EL (cell line): ENCODE measurements at regions not wholly inside any gene's neighbourhood (a gene's known extent, or its start where the extent isn't known, plus 50 kb on each side); places are given as distances from the start of the nearest gene placed in this dataset.
A peak's percentile ranks its signal among the peaks of the same experiment; 100 is the strongest.

Source experiments
- DNase-seq: peaks from one replicate; pipeline ENCODE4 v3.0.0-alpha.2; 2016

DNA sequence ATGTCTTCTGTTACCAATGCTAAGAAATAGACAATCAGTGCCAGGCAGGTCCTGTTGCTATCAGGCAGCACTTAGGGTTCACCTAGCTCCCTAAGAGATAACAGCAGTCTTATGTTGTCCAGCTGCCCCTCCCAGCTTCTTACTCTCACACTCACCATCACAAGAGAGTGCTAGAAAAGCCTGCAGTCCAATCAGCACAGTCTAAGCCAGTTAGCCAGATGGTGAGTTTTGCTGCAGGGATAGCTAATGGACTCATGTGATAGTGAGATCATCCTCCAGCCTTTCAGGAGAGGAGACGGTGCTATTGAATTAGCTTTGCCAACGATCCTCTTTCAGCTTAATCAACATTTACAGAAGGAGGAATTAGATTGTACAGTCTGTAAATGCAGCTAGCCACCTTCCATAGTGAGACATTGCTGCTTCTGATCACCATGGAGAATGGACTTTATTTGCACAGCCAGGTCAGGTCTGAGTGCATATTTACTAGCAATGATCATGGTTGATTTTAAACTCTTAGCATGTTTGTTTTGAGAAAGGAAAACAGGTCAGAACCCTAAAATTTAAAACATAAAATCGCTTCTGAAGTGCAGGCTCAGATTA lies 438.3 kb downstream of the CENPC start:
- peak; percentile 3 for DNase-seq

DNA sequence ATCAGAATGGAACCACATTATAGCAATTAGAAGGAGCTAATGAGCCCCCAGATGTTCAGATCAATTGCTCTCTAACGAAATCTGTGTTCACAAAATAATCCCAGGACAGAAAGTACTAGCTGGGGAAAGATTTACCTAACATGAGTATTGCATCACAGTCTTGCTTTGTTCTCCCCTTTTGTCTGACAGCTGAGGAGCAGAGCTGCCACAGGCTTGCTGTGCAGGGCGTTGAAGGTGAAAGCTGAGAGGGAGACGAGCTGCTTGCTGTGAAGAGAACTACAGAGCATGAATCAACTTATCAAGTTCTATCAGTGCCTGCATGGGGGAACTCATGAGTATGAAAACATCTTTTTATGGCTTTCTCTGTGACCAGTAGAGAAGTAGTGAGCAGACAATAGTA lies 441.2 kb downstream of the CENPC start:
- DNase-seq, result no peak

DNA sequence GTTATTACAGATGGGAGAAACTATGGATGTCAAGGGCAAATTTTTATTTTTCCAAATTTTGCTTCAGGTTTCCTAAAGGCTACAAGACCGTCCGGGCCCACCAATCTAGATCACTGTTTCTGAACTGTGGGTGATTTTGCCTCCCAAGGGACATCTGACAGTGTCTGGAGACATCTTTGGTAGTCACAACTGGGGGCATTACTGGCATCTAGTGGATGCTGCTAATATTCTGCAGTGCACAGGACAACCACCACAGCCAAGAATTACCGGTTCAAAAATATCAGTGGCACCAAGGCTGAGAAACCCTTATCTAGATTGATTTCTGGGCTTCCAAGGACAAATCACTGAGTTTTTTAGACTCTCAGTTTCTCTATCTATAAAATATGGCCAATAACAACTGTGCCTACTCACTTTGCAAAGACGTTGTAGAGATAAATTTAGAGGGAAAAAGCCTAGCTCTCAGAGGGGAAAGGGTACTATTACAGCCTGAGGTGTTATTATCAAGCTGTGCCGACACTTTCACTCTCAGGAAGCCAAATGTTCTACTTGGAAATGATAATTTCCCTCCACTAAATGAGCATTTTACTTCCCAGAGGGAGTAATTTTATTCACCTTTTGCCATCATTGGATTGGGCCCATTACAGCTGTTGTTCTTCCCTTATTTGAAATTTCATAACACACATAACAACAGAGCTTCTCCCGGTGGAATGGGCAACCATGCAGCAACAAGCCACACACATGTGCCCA lies 442.1 kb downstream of the CENPC start:
- no peak for DNase-seq

DNA sequence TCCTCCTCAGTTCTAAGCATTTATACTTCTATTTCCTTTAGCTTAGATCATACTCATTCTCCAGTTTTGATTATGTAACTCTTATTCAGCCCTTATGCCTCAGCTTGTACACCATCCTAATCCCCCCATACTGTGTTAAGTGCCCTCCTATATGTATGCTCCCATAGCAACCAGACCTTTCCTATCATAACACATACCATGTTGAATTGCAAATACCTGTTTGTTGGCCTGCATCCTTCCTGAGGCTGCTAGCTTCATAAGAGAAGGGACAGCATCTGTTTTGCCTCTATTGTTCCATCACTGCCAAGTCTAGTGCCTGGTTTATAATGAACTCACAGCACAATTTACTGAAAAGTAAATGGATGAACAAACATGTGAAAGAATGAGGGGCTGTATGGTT lies 443.7 kb downstream of the CENPC start:
- no peak for DNase-seq

DNA sequence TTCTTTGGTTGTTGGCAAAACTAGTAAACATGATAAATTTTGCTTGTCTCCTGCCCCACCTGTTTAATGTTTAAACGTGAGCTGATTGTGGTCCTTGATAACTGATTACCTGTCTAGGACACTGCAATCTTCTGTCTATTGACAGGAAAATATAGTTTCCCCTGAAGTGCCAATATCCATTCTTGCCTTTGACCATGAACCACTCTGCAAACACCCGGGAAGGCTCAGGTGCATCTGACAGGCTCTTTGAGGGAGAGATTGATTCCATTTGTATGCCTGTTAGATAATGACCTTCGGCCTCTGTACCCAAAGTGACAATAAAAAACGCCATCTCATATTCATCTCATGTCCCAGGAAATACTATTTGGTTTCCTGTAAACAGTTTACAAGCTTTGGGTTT lies 453.0 kb downstream of the CENPC start:
- DNase-seq, result no peak

DNA sequence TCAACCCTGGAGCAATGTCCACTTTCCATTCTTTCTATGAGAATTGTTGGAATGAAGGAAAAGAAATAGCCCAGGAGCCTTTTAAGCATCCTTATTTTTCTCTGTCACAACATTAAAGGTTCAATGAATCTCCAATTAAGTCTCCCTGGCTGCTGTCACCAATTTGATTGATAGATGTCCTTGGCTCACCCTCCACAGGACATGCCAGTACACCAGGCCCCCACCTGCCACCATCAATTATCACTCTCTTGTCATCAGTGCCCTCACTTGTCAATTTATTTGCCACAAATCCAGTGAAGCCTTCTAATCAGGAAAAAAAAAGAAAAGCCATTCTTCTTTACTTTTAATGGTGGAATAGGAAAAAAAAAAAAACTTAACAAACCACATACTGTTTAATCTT lies 453.6 kb downstream of the CENPC start:
- DNase-seq, result no peak

DNA sequence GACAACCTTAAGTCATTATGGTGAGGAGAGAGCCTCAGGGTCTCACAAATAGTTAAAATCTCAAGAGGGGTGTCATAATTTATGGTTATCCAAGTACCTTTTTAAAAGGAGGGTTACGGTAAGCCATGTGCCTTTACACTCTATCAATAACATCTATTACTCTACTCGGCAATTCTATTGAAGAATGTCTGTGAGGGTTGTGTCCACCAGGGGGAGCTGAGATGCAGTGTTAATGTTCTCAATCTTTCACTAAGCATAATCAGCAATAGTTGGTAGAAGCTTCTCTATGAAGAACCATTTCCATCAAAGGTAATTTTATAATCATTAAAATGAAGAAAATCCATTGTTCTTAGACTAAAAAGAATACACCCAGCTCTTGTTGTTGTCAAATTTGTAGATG lies 457.4 kb downstream of the CENPC start:
- DNase-seq, result no peak

DNA sequence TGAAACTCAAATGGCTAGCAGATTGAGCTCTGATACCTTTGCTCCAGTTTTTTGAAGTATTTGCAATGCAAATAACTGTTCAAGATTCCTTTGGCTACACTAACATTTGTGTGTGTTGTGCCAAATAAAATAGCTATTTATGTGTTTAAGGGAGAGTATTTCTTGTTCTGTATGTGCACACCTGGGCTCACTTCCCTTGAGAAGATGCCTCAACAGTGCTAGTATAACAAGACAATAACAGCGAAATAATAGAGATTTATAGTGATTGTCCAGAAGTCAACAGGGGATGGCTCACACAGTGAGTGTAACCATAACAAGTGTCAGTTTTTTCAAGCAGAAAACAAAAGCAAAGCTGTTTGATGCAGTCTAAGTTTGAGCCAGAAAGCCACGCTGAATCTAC lies 460.5 kb downstream of the CENPC start:
- no peak for DNase-seq

DNA sequence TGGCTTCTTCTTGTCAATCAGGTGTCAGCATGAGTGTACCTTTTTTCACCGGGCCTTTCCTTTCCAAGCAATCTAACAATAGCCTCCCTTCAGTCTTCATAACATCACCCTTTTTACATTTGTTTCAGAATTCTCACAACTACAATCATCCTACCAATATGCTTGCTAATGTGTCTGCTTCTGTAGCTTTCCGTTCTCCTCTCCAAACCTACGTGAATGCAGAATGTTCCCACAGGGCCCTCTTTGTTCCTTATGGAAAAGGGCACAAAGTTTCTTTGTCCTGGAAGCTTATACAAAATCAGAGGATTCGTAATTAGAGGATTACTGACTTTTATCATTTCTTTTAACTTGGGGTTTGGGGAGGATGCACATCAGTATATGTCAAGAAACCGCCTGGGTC lies 461.8 kb downstream of the CENPC start:
- DNase-seq, result no peak

DNA sequence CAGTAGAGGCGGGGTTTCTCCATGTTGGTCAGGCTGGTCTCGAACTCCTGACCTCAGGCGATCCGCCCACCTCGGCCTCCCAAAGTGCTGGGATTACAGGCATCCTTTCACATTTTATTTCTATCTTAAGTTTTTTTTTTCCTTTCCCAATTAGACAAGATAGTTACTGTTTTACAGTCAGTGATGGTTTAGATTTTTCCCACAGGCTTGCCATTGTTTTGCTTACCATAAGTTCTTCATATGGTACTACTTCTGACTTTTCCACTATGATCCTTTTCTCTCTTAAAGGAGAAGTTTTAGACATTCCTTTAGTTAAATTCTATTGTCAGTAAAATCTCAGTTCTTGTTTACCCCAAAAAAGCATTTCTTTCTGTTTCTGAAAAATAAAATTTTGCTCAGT lies 462.6 kb downstream of the CENPC start:
- no peak for DNase-seq

DNA sequence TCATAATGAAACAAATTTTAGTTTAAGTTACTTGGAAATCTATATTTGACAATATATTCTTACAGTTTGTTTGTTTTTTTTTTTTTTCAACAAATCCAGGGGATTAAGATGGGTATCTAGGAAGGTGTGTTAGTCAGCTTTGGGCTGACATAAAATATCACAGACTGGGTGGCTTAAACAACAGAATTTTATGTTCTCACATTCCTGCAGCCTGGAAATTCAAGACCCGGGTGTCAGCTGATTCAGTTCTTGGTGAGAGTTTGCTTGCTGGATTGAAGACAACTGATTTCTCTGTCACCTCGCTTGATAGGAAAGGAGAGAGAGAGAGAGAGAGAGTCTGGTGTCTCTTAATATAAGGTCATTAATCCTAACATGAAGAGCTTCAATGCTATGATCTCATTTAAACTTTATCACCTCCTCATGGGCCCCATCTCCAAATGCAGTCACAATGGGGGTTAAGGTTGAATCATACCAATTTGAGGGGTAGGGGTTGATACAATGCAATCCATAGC lies 465.2 kb downstream of the CENPC start:
- DNase-seq, result no peak

DNA sequence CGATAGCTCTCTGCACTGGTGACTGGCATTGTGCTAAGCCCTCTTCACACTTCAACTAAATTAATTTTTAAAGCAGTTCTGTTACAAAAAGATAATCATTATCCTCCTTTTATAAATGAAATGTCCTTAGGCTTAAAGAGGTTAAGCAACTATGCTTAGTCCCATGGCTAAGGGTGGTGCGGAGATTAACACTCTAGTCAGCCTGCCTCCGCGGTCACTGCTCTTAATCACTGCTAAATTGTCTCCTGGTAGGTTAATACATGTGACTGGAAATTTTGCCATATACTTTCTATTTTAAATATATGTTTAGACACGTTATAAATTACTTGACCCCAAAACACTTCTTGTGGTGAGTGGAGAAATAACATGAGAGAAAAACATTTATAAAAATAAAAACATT lies 473.7 kb downstream of the CENPC start:
- no peak for DNase-seq

DNA sequence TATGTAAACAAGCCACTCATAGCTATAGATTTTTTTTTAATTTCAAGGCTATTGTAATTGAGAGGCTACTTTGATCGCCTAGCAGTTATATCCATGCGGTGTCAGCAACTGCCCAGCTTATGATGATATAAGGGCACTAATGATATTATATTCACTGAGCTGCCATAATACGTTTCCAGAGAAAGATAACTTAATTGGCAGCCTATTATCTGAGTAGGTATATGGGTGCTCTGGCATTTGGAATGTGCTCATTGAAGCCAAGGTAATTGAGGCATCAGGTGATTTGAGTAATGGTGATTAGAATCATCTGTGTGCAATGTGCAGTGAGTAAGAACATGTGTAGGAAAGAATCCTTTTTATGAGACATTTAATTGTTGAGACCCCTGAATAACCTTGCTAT lies 490.0 kb downstream of the CENPC start:
- DNase-seq, result no peak

DNA sequence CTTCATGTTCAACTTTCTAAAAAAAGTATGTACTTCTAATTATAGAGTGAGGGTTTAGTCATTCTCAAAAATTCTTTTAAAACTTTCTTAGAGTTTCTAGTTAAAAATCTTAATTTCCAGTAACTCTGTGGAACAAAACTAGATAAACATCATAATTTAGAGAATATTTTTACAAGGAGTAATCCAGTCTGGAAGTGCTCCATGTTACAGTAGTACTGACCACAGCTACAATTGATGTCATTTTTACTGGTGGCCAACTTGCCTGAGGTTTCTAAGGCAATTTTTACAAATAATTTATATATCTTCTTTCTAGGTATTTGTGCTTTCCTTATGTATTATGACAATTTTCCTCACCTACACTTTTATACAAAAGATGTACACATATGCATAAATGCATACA lies 490.4 kb downstream of the CENPC start:
- DNase-seq, result peak; percentile 10

DNA sequence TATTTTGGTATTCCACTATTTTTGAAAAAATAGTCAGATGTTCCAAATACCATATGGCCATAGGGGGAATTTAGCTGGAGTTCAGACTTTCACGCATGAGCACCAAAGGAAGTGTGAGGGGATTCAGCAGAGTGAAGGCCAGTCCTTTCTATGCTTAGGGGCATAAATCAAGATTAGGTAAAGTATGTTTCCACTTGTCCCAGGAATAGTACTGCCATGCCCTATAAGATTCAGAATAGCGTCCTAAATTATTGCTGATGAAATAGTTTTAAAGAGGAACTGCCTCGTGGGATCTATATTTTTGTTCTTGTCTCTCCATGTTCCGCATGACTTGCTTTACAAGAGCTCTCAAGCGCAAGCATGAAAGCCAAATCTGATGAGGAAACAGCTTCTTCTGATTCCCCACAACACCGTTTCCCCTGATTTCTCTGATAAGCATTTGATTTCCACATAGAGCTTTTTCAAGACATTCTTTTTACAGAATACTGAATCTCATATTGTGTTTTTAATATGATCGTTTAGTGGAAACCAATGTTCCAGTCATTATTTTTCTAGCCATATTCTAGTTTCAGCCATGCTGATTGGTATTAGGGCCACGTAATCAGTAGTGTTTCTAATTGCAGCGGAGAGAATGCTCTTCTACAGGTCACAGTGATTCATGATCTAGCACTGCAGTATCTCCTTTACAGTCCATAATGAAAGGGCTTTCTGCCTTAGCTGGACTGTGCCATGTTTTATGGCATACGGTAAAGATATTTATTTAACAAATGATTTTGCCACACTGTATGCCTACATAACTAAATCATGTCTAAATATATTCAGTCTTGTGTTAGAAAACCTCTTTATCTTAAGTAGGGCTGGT lies 492.3 kb downstream of the CENPC start:
- no peak for DNase-seq

DNA sequence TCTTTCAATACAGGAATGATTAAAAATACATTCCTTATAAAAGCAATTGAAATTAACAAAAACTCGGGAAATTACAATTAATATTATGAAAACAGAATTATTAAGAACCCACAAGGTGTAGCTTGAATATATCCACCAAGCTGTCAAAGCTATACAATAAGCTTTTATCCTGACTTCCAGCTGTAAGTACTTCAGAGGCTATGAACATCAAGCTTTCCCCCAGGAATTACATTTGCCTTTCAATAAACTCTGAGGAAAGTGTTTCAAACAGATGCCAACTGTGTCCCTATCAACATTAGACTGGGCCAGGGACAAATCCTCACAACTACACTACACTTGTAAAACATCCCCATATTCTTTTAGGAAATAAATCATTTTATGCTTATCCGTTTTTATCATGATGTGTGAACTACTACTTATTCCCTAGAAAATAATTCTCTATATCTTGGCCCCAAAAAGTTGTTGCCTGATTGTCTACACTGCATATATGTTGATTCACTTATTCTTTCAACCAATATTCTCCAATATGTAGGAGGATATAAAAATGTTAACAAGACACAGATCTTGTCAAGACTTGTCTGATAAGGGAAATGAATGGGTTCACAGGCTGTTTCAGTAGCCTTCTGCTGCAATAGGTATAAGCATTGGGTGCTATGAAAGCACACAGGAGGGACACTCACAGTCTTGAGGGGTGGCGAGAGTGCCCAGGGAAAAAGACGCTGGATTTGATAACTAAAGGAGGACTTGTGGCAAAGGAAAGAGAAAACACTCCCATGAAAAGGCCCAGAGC lies 494.1 kb downstream of the CENPC start:
- DNase-seq, result no peak

DNA sequence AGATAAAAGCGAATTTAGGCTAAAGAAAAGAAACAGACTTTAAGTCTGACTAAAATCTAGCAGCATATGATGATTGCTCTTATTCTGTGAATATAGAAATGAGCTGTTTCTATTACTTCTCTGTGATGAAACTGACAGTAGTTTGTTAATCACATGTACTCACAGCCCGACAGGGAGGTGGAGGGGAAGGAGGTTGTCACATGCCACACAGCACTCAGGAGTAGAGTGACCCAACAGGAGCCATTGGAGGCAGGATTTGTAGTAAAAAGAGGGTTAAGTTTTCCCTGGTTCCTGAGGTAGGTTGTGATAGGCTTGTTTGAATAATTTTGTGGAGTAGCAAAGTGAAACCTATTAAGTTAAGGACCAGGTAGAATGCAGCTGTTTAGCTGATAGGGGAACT lies 495.9 kb downstream of the CENPC start:
- no peak for DNase-seq

DNA sequence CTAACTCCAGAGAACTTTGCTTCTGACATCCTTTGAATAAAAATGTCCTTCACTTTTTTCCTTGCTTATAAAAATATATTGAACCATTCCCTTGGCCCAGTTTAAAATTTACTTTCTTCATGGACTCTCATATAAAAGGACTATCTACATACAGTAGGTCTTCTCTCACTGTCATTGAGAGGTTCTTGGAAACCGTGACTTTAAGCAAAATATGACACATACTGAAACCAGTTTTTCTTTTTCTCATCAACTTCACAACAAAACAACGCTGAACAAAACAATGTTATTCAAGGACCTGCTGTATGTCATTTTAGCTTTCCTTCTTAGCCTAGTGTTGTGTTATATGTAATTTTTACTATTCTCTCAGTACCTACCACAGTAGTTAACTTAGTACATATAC lies 496.8 kb downstream of the CENPC start:
- no peak for DNase-seq

DNA sequence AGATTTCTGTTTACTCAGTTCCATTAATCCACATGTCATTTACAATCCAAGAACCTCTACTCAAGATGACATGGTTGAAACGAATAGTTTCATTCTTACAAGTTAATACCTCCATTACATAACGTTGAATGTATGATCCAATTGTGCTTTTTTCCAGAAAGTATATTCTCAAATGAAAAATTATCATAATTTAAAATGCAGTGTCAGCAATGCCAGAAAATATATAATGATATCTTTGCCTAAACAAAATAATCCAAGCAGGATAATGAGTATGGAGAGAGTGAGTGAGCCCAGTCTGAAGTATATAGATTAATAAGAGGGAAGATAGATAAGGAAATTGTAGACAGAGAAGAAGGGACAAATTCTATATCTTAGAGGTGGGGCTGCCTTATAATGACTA lies 505.0 kb downstream of the CENPC start:
- no peak for DNase-seq

DNA sequence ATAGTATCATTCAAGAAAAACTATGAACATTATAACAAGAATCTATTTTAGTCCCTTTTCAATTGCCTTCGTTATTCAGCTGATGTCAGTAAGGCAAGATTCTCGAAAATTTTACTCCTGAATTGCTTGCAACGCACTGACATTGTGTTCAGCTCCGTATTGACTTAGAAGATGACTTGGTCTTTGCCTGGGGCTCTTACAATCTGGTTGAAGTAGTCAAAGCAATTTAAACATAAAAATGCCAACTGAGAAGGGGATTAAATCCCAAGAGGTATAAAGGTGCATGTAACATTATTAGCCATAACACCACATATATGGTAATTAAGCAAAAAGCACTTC lies 507.1 kb downstream of the CENPC start:
- no peak for DNase-seq

DNA sequence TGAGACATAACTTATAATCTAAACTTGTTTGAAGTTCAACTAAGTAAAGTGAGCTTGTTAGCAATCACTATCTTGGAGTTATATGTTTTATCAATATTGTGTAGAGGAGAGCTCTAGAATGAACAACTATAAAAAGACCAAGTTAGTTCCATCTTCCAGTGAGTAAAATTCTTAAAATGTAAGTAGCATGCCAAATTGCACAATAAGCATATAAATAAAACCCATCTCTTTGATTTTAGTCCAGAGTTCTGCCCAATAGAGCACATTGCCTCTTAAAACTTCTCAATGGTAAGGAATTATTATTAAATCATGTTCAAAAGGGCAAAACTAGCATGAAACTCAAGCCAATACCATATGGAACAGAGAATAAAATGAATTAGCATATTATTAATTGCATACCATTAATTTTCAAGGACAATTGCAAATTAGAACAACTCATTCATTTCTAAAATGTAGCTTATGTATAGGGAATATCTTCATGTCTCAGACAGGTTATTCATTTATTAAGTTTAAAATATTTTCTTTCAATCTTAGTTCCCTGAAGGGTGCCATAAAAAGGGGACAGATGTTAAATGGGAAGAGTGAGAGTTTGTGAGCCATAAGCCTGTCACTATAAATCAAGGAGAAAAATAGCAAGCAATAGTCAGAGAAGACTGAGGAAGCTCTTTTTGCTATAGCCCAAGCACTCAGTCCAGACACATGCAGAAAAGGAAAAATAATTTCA lies 507.6 kb downstream of the CENPC start:
- DNase-seq, result no peak

DNA sequence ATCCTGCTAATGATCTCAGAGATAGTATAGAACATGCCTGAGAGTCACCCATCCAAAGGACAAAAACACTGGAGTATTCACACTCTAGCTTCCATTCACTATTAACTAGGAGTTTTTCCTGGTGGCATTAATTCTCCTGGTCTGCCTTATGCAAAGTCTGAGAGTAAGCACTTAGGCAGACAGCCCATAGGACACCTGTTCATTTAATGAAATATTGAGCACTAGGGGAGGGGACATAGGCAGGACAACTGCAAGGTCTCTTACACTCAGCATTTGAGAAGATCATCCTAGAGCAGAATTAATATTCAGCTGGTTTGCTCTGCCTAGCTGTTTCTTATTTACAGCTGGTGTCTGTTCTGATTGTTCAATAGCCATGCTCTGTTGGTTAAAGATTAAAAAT lies 508.5 kb downstream of the CENPC start:
- DNase-seq, result no peak

DNA sequence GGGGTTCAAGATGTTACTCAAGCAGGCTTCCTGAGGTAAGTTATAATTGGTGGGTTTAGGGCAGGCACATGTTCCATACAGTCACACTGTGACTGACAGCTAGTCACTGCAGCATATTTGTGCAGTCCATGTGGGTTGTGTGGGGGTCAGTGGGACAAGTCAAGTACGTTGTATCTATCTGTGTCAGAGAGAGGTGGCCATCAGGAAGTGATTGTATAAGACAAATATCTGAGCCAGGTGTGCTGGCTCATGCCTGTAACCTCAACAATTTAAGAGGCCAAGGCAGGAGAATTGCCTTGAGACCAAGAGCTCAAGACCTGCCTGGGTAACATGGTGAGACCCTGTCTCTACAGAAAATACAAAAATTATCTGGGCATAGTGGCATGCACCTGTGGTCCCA lies 509.3 kb downstream of the CENPC start:
- no peak for DNase-seq
